ENCODE measurements at regions not wholly inside any gene's neighbourhood (a gene's known extent, or its start where the extent isn't known, plus 50 kb on each side); places are given as distances from the start of the nearest gene placed in this dataset.

DNA sequence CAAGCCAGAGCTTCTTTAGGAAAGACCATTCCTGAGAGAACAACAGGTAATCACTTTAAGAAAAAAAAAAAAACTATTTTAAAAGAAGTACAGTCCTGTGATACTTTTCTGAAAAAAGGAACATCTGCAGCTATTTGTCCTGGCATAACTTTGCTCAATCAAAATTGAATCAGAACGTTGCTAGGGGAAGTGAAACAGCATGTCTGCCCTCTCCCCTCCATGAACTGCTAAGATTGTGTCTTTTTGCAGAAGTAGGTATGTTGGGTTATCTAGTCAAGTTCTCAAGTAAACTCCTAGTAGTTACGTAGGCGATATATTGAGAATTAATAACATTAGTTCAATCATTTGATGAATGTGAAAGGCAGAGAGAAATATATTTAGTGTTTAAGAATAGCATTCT is 1013.3 kb downstream of the TUSC7 start:
- Histone ChIP-seq H3K4me2 (no peak overlapping the region), H3K36me3 (ENCODE audit: low read depth) (no peaks in the 10 kb centered on the region), H3K27ac (no peak overlapping the region), H3K4me3 (no peak overlapping the region), H3K27me3 (ENCODE audit: insufficient read depth, low read depth) (no peaks in the 10 kb centered on the region), H4K20me1 (ENCODE audit: insufficient read depth) (no peaks in the 10 kb centered on the region), H3F3A (ENCODE audit: insufficient read depth, low read depth) (no peaks in the 10 kb centered on the region), H2AFZ (no peak overlapping the region), H3K9me2 (ENCODE audit: insufficient read depth) (no peaks in the 10 kb centered on the region), H3K9me3 (ENCODE audit: insufficient read depth, low read depth) (no peaks in the 10 kb centered on the region), H3K79me2 (ENCODE audit: low read depth) (no peaks in the 10 kb centered on the region), H3K4me1 (replicated peaks; ENCODE audit: insufficient read depth) (no peaks in the 10 kb centered on the region)
- CTCF ChIA-PET: no interaction called here
- intact Hi-C loops (cut with micrococcal nuclease; ENCODE audit: unreplicated experiment): no loop called here
- TF ChIP-seq, protein P1, sequence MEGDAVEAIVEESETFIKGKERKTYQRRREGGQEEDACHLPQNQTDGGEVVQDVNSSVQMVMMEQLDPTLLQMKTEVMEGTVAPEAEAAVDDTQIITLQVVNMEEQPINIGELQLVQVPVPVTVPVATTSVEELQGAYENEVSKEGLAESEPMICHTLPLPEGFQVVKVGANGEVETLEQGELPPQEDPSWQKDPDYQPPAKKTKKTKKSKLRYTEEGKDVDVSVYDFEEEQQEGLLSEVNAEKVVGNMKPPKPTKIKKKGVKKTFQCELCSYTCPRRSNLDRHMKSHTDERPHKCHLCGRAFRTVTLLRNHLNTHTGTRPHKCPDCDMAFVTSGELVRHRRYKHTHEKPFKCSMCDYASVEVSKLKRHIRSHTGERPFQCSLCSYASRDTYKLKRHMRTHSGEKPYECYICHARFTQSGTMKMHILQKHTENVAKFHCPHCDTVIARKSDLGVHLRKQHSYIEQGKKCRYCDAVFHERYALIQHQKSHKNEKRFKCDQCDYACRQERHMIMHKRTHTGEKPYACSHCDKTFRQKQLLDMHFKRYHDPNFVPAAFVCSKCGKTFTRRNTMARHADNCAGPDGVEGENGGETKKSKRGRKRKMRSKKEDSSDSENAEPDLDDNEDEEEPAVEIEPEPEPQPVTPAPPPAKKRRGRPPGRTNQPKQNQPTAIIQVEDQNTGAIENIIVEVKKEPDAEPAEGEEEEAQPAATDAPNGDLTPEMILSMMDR (conservative IDR thresholded peaks at IDR 0.05): no peak
- no peak for TF ChIP-seq EZH2 (IDR thresholded peaks at IDR 0.05; ENCODE audit: low read depth)
- DNase-seq: no peak
- POLR2A ChIA-PET (ENCODE audit: unreplicated experiment): no interaction called here
- BruUV-seq (replicated peaks): no TSS peak

DNA sequence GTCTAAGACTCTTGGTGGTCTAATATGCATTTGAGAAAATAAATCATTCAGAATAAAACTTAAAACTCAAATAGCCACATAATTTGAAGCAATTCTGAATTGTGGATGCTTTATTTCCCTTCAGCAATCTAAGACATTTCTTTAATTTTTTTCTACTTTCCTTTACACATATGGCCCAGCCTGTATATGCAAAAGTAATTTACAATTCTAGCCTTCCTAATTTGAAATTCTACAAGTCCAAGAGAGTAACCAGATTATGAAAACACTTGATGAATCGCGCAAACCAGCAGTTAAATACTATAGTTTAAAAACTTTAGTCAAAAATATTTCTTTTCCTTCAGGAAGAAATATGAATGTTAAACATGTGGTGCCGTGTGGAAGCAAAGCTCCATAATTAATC is 1014.2 kb downstream of the TUSC7 start:
- no peaks in the 10 kb centered on the region for H3K79me2 ChIP-seq (ENCODE audit: low read depth)
- no peak overlapping the region for H3K4me3 ChIP-seq
- intact Hi-C loops (cut with micrococcal nuclease; ENCODE audit: unreplicated experiment): no loop called here
- no peak overlapping the region for H3K27ac ChIP-seq
- H3K27me3 ChIP-seq (ENCODE audit: insufficient read depth, low read depth): no peaks in the 10 kb centered on the region
- ChIA-PET POLR2A (ENCODE audit: unreplicated experiment) (no interaction called here), CTCF (no interaction called here)
- H3K4me2 ChIP-seq: no peak overlapping the region
- BruUV-seq (replicated peaks): no TSS peak
- H3K36me3 ChIP-seq (ENCODE audit: low read depth): no peaks in the 10 kb centered on the region
- no peaks in the 10 kb centered on the region for H3K4me1 ChIP-seq (replicated peaks; ENCODE audit: insufficient read depth)
- no peak overlapping the region for H2AFZ ChIP-seq
- no peaks in the 10 kb centered on the region for H4K20me1 ChIP-seq (ENCODE audit: insufficient read depth)
- no peaks in the 10 kb centered on the region for H3K9me3 ChIP-seq (ENCODE audit: insufficient read depth, low read depth)
- TF ChIP-seq EZH2 (IDR thresholded peaks at IDR 0.05; ENCODE audit: low read depth): no peak
- no peaks in the 10 kb centered on the region for H3F3A ChIP-seq (ENCODE audit: insufficient read depth, low read depth)
- DNase-seq: no peak
- no peaks in the 10 kb centered on the region for H3K9me2 ChIP-seq (ENCODE audit: insufficient read depth)

DNA sequence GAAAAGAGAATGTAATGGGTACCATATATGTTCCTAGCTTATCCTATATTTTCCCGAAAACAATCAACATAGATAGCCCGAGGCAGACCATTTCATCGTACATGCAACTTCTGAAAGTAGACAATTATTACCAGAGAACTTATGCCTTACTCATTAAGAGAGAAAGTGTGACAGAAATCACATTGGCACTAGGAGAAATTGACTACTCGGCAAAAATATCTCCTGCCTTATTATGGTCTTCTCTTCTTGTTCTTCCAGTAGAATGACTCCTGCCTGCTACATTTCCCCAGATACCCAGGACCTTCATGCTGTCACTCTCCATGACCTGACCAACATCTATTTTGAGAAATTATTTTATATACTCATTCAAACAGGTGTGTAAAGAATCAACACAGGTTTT is 1015.7 kb downstream of the TUSC7 start:
- CTCF ChIA-PET: no interaction called here

GRCh38 chr3:117726776-117727175 is 1017.2 kb downstream of the TUSC7 start:
- BruUV-seq (replicated peaks): no TSS peak
- no peaks in the 10 kb centered on the region for H4K20me1 ChIP-seq (ENCODE audit: insufficient read depth)

More for the DNA sequence above, 1015.7 kb downstream of the TUSC7 start:
- Histone ChIP-seq H3K4me3 (no peak overlapping the region), H2AFZ (no peak overlapping the region), H3K27me3 (ENCODE audit: insufficient read depth, low read depth) (no peaks in the 10 kb centered on the region), H3F3A (ENCODE audit: insufficient read depth, low read depth) (no peaks in the 10 kb centered on the region), H3K4me1 (replicated peaks; ENCODE audit: insufficient read depth) (no peaks in the 10 kb centered on the region), H3K27ac (no peak overlapping the region), H4K20me1 (ENCODE audit: insufficient read depth) (no peaks in the 10 kb centered on the region), H3K79me2 (ENCODE audit: low read depth) (no peaks in the 10 kb centered on the region), H3K36me3 (ENCODE audit: low read depth) (no peaks in the 10 kb centered on the region), H3K9me2 (ENCODE audit: insufficient read depth) (no peaks in the 10 kb centered on the region), H3K4me2 (no peak overlapping the region), H3K9me3 (ENCODE audit: insufficient read depth, low read depth) (no peaks in the 10 kb centered on the region)
- intact Hi-C loops (cut with micrococcal nuclease; ENCODE audit: unreplicated experiment): no loop called here
- no TSS peak for BruUV-seq (replicated peaks)
- POLR2A ChIA-PET (ENCODE audit: unreplicated experiment): no interaction called here
- TF ChIP-seq, protein P1 (conservative IDR thresholded peaks at IDR 0.05): no peak
- no peak for DNase-seq

More at GRCh38 chr3:117726776-117727175, 1017.2 kb downstream of the TUSC7 start:
- Histone ChIP-seq H3K9me2 (ENCODE audit: insufficient read depth) (no peaks in the 10 kb centered on the region), H3K27me3 (ENCODE audit: insufficient read depth, low read depth) (no peaks in the 10 kb centered on the region), H3K79me2 (ENCODE audit: low read depth) (no peaks in the 10 kb centered on the region), H3K27ac (no peak overlapping the region), H3K4me2 (no peak overlapping the region), H3K4me1 (replicated peaks; ENCODE audit: insufficient read depth) (no peaks in the 10 kb centered on the region), H2AFZ (no peak overlapping the region), H3K4me3 (no peak overlapping the region), H3K36me3 (ENCODE audit: low read depth) (no peaks in the 10 kb centered on the region), H3F3A (ENCODE audit: insufficient read depth, low read depth) (no peaks in the 10 kb centered on the region), H3K9me3 (ENCODE audit: insufficient read depth, low read depth) (no peaks in the 10 kb centered on the region)
- intact Hi-C loops (cut with micrococcal nuclease; ENCODE audit: unreplicated experiment): no loop called here
- TF ChIP-seq, protein P1 (conservative IDR thresholded peaks at IDR 0.05): no peak
- no peak for TF ChIP-seq EZH2 (IDR thresholded peaks at IDR 0.05; ENCODE audit: low read depth)
- DNase-seq: no peak
- ChIA-PET CTCF (no interaction called here), POLR2A (ENCODE audit: unreplicated experiment) (no interaction called here)

Data from PC-9 (cell line).